NCI-H345 treated with DMSO at 0.1 percent for 48 hours (cell line): ENCODE measurements at regions not wholly inside any gene's neighbourhood (a gene's known extent, or its start where the extent isn't known, plus 50 kb on each side); places are given as distances from the start of the nearest gene placed in this dataset.

ENCODE experiments used
- DNase-seq: peaks from one replicate; lab custom pipeline; 2025; ENCODE audit not compliant: unreplicated experiment; lab: John Stamatoyannopoulos, UW

GRCh38 chr3:135784557-135784956, 181.0 kb upstream of the PPP2R3A start:
- DNase-seq: no peak

GRCh38 chr3:135788146-135788545, 177.4 kb upstream of the PPP2R3A start:
- DNase-seq: no peak

- DNase-seq: no peak
Observed at GRCh38 chr3:135788978-135789377, 176.6 kb upstream of the PPP2R3A start.

GRCh38 chr3:135792174-135792573, 173.4 kb upstream of the PPP2R3A start:
- no peak for DNase-seq

GRCh38 chr3:135792858-135793475, 172.6 kb upstream of the PPP2R3A start:
- no peak for DNase-seq

DNA sequence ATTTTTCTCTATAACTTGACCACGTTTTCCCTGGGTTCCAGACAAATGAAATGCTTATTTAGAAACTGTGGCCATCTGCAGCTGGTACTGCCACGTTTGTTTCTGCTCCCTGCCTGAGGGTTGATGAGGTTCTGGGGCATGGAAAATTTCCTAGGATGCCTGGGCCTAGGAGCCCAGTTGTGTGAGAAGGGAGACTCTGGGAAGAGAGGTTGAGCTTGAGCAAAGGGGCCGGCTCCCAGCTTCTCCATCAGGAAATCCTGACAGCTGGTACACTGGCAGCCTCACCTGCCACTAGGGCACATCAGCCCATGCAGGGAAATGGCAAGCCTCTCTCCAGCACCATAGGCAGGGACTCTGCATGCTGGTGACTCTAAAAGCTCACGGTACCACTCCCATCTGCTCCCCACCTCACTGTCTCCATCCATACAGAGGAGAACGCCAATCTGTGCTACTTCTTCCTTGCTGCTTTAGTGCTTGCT, 165.4 kb upstream of the PPP2R3A start:
- DNase-seq: no peak

- DNase-seq: no peak
Observed at GRCh38 chr3:135801018-135801417, 164.5 kb upstream of the PPP2R3A start.

DNA sequence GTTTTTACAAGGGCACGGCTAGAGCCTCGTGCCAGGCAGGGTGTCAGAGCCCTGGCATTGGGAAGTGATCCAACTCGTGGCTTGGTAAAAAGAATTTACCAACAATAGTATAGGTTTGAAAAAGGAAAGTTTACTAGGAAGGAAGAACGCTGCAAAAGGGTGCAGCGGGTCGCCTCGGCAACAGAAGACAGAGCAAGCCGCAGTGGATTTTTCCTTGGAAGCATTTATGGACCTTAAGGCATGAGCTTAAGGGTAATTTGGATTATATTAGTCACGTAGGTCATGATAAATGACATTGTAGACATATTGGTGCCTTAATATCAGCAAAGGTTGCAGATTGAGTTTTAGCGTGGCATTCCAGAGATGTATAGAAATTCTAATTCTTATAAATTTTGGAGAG, 163.4 kb upstream of the PPP2R3A start:
- no peak for DNase-seq

- DNase-seq: no peak
Observed at GRCh38 chr3:135803028-135803692, 162.4 kb upstream of the PPP2R3A start.

DNA sequence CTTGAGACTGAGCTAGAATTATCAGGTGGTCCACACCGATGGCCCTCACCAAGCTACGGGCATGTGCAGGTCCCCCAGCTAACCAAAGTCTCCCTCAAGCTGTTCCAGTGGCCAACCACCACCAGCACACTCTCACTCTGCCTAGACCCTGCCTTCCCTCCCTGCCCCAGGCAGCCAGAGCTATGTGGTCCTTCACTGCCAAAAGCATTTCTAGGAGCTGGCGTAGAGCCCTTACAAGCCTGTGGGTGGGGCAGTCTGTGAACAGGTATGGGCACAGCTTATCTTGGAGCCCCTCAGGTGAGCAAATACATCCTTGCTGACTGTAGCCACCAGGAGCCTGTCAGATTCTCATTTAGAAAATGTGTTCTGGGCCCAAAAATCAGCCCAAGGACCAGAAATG, 159.8 kb upstream of the PPP2R3A start:
- no peak for DNase-seq

DNA sequence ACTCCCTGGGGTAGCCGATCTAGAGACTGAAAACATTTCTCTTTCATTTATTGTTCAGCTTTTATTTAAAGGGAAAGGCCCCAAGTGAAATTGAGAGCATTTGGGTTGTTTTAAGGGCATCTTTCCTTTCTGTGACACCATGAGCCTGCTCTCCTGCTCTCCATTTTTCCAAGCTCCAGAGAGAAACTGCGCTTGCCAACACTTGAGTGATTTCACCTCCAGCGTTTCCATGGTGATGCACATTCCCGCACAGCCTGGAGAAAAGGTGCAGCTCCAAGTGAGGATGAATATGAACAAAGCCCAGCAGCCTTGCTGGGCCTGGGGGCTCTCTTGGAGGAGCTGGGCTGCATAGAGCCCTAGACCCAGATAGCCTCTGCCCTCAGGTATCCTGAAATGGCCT, 159.2 kb upstream of the PPP2R3A start:
- DNase-seq: no peak

GRCh38 chr3:135807879-135808278, 157.6 kb upstream of the PPP2R3A start:
- no peak for DNase-seq

GRCh38 chr3:135809021-135809634, 156.4 kb upstream of the PPP2R3A start:
- DNase-seq: peak; percentile 6

DNA sequence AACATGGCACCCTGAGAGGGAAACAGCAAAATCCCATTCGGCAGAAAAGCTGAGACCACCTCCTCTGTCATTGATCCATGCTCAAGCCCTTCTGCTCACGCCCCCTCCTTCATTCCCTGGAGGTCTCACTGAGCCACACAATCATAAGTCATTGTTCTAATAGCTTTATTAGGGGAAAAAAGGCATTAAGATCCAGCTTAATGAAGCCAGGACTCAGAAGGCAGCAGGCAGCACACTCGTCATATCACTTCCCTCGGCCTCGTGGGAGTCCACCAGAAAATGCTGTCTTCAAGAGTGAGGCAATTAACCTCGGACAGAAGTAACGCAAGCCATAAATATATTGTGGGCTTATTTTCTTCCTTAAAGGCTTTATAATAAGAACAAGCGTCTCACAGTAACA, 153.9 kb upstream of the PPP2R3A start:
- no peak for DNase-seq

GRCh38 chr3:135812057-135812456, 153.5 kb upstream of the PPP2R3A start:
- DNase-seq: no peak

- no peak for DNase-seq
Observed at GRCh38 chr3:135834465-135834864, 131.1 kb upstream of the PPP2R3A start.

DNA sequence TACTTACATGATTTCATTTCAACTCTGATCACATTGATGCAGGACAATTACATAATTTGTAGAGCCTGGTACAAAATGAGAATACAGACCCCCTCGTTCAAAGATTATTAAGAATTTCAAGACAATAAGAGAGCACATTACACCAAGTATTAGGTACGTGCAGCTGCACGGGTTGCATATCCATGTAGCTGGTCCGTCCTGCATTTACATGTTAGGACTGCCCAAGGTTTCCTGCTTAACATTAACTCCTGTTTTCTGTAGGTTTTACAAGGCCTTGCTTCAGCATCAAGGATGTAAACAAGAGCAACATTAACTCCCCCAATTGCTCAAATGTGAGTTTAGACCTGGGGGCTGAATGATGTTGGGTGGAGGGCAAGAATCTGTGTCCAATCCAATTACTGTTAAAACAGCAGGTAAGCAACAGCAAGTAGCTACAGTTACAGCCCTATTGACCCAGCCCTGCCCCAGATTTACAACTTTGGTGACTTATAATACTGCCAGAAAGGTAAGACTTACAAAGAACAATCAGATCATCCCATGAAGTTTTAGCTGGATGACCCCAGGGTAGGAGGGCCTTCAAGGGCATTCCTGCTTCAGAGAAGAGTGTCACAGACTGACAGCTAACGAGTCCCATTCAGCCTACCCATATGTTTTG, 127.4 kb upstream of the PPP2R3A start:
- DNase-seq: no peak

GRCh38 chr3:135840436-135840835, 125.1 kb upstream of the PPP2R3A start:
- DNase-seq: no peak

DNA sequence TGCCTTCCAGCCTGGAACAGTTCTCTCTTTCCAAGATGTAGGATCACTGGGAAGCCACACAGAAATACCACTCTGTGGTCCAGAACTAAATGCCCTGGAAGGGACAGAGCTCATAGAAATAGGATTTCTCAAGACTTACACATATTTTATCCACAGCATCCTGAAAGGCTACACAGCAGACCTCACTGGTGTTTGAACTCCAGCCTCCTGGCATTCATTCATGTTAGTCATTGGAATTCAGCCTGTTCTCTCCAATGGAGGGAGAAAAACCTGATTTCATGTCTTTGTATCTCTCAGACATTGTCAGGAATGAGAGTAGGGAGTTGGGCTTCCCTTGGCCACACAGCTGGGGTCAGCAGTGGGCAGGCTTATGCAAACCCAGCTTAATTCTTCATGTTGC, 121.1 kb upstream of the PPP2R3A start:
- DNase-seq: no peak

GRCh38 chr3:135848051-135848450, 117.5 kb upstream of the PPP2R3A start:
- no peak for DNase-seq

DNA sequence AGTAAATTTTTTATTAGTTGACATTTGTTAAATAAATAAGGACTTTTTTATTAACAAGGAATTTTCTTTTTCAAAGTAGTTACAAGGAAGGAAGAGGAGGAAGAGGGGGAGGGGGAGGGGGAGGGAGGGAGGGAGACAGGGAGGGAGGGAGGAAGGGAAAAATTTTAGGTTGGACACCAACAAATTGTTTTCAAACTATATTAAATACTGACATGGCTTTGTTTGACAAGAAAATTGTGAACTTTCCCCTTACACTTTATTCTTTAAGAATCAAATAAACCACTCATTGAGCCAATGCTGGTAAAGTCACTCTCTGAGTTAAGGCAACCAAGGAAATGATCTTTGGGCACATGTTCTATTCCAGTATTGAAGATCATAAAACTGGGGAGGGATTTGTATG, 115.7 kb upstream of the PPP2R3A start:
- no peak for DNase-seq
